Right lobe of liver (tissue), 6 donors: ENCODE measurements at regions not wholly inside any gene's neighbourhood (a gene's known extent, or its start where the extent isn't known, plus 50 kb on each side); places are given as distances from the start of the nearest gene placed in this dataset.

ENCODE experiments used
- ATAC-seq, 4 donors: fragments of 200-7000 bp; cut with Tn5 transposase; one replicate each; pipeline ENCODE4 v1.9.1; 2020; ENCODE audit warnings: mild to moderate bottlenecking in 4 of 4, moderate library complexity in 4 of 4
- DNase-seq, 3 donors: peaks; one replicate each; pipeline ENCODE4 v3.0.0-alpha.2; 2020
- H3K27ac ChIP-seq, 3 donors: fragments of 200-600 bp; one replicate each; pipeline ENCODE4 v1.8.0; 2022
- H3K27me3 ChIP-seq, 2 donors: fragments of 200-600 bp; one replicate each; pipeline ENCODE4 v1.8.0; 2022
- H3K36me3 ChIP-seq, 4 donors: fragments of 200-600 bp; sonication (generic) in 1 of 4; one replicate each; pipeline versions ENCODE4 v1.5.1 to v1.8.0; 2017 to 2022; ENCODE audit warnings: control low read depth in 1 of 4
- H3K4me1 ChIP-seq, 4 donors: fragments of 200-600 bp; sonication (generic) in 1 of 4; one replicate each; pipeline versions ENCODE4 v1.5.1 to v1.8.0; 2017 to 2022; ENCODE audit warnings: control low read depth in 1 of 4
- H3K4me3 ChIP-seq, 3 donors: fragments of 200-600 bp; one replicate each; pipeline ENCODE4 v1.8.0; 2022
- H3K9me3 ChIP-seq, 4 donors: fragments of 200-600 bp; sonication (generic) in 1 of 4; one replicate each; pipeline versions ENCODE4 v1.5.1 to v1.8.0; 2017 to 2022; ENCODE audit warnings: control low read depth in 1 of 4
- CTCF ChIP-seq, 4 donors: fragments of 200-600 bp in 3 of 4; fragments of 450-650 bp in 1 of 4; IDR thresholded peaks; one replicate each; pipeline versions ENCODE4 v1.5.1 to v1.8.0; 2016 to 2022; ENCODE audit warnings: antibody characterized with exemption in 4 of 4, mild to moderate bottlenecking in 2 of 4
- POLR2A ChIP-seq: fragments of 450-650 bp; IDR thresholded peaks from one replicate; pipeline ENCODE4 v1.6.1; 2017; ENCODE audit warnings: antibody characterized with exemption, mild to moderate bottlenecking
- WGBS: methylation state at CpG from one replicate; pipeline ENCODE4 v1.1.6; 2018; ENCODE audit warnings: low coverage, low lambda C conversion rate; ENCODE audit not compliant: insufficient coverage; ENCODE audit errors: missing lambda C conversion rate; 5-methylcytosine and 5-hydroxymethylcytosine counted together
- intact Hi-C, 2 donors: fragments of 100-400 bp; cut with DNase I; formaldehyde crosslinking; loops; one replicate each; pipeline versions ENCODE4 v1.11.2 to v1.14.1; 2022
- donor health status: DM: no; HTN: yes; CAD: no.
- donor health status: DM: no; HTN: no; CAD: no.
- donor health status: DM: no; HTN: no; CAD: no.
- donor health status: DM: no; HTN: yes; CAD: no.
- donor health status: DM: no; HTN: yes; CAD: no.

DNA sequence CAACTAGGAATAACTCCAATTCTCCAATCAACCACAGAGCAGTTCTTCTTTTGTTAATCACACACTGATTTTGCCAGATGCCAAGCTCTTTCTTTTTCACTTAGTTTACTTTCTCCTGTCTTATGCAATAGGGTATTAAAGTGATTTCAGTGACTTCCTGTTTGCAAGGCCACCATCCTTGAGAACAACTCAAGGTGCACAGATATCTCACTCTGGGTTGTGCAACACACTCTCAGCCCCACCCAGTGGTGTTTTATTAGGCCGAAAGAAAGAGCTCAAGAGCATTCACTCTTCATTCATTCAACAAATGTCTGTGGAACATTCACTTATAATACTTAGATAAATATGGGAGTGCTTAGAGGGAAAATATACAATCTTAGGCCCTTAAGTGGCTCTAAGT, 352.5 kb downstream of the ZNF326 start:
- DNase-seq: no peak
- intact Hi-C loops: no loop called here
- no peak for ATAC-seq
- no peak for TF ChIP-seq POLR2A
- no peak for TF ChIP-seq CTCF (IDR thresholded peaks at IDR 0.05)
- H3K9me3 ChIP-seq: no peaks in the 10 kb centered on the region
- no peaks in the 10 kb centered on the region for H3K36me3 ChIP-seq
- no peaks in the 10 kb centered on the region for H3K27me3 ChIP-seq
- H3K4me3 ChIP-seq: no peak overlapping the region
- no peaks in the 10 kb centered on the region for H3K4me1 ChIP-seq
- WGBS: 67% methylated on average over 1 of the region's 1 CpG
- no peak overlapping the region for H3K27ac ChIP-seq

- Histone ChIP-seq H3K27me3 (no peaks in the 10 kb centered on the region), H3K27ac (no peak overlapping the region), H3K9me3 (no peaks in the 10 kb centered on the region), H3K36me3 (no peaks in the 10 kb centered on the region), H3K4me3 (no peak overlapping the region), H3K4me1 (no peaks in the 10 kb centered on the region)
- DNase-seq (no peak), ATAC-seq (no peak)
- WGBS: 65% methylated on average over 2 of the region's 2 CpGs
- no peak for TF ChIP-seq CTCF (IDR thresholded peaks at IDR 0.05)
- TF ChIP-seq POLR2A: no peak
- intact Hi-C loops: no loop called here
Measured at GRCh38 chr1:90346757-90347156, 351.8 kb downstream of the ZNF326 start.

DNA sequence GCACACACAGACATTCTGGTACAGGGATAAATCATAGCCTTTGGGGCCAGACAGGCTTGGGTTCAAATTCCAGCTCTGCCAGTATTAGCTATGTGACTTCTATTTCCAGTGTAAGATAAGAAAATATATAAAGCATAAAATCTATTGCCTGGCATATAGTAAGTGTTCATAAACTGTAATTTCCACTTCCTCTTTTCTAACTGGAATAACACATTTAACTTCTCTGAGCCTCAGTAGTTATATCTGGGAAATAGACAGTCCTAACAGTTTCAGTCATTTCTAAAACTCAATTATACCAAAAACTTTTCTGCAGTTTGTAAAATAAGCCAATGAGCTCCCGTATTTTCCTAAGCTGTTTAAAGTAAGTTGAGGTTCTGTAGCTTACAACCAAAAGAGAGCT, 351.4 kb downstream of the ZNF326 start:
- WGBS: 59% methylated on average over 1 of the region's 1 CpG
- H3K27me3 ChIP-seq: no peaks in the 10 kb centered on the region

DNA sequence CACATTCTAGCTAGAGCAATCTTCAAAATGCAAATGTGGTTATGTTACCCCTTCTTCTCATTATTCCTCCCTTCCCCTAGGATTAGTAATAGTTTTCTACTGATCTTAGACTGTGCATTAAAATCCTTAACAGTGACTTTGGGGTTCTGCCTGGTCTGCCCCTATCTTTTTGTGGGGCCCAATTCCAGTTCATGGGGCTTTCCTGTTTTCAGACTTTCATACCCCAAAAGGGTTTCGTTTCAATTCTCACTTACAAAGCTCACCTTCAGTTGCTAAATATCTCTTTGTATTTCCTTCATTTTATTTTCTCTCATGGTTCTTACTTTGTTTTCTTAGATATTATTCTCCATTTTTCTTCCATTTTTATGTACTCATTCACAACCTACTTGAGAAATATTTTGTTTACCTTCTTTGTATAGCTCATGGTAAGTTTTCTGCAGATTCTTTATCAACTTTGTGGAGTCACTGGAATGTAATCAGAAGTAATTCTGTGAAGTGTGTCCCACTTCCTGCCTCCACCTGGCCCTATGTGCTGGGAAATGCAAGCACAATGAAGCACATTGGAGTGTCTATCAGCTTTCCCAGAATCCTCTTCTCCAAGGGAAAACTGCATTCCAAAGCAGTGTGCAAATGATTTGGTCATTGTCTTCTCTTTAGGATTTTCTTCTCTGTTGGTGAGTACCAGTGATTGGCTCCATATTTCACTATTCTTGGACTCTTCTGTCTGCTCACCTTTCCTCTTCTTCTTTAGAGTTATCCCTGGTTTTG, 350.2 kb downstream of the ZNF326 start:
- Histone ChIP-seq H3K4me1 (no peaks in the 10 kb centered on the region), H3K4me3 (no peak overlapping the region), H3K9me3 (no peaks in the 10 kb centered on the region), H3K36me3 (no peaks in the 10 kb centered on the region), H3K27me3 (no peaks in the 10 kb centered on the region), H3K27ac (no peak overlapping the region)
- TF ChIP-seq CTCF (IDR thresholded peaks at IDR 0.05) (no peak), POLR2A (no peak)
- intact Hi-C loops: no loop called here
- ATAC-seq: no peak
- no peak for DNase-seq
- WGBS: 30% methylated on average over 1 of the region's 1 CpG

More for the DNA sequence above, 351.4 kb downstream of the ZNF326 start:
- ATAC-seq: no peak
- Histone ChIP-seq H3K9me3 (no peaks in the 10 kb centered on the region), H3K4me3 (no peak overlapping the region), H3K4me1 (no peaks in the 10 kb centered on the region), H3K27ac (no peak overlapping the region), H3K36me3 (no peaks in the 10 kb centered on the region)
- no peak for DNase-seq
- no peak for TF ChIP-seq POLR2A
- no peak for TF ChIP-seq CTCF (IDR thresholded peaks at IDR 0.05)
- intact Hi-C loops: no loop called here
